Caco-2 (cell line): ENCODE measurements at regions not wholly inside any gene's neighbourhood (a gene's known extent, or its start where the extent isn't known, plus 50 kb on each side); places are given as distances from the start of the nearest gene placed in this dataset.

ENCODE experiments used
- BruUV-seq: library from RNA; stranded (reverse); fragments of 400-500 nt; replicated peaks from 2 replicates; lab custom pipeline; 2021; lab: Mats Ljungman, UMichigan
- CTCF ChIA-PET: fragments of 300-600 bp; sonication (Branson Sonifier 250); formaldehyde crosslinking; loops from one replicate; lab custom pipeline; 2022; ENCODE audit warnings: antibody characterized with exemption; lab: Charles Lee
- POLR2A ChIA-PET: fragments of 300-600 bp; sonication (Branson Sonifier 250); formaldehyde crosslinking; loops from one replicate; lab custom pipeline; 2022; ENCODE audit warnings: antibody characterized with exemption; lab: Charles Lee
- DNase-seq, 2 experiments: peaks; one replicate each; pipeline versions ENCODE4 v3.0.0 to v3.0.0-alpha.2; 2020 to 2022
- H3K27me3 ChIP-seq: replicated peaks from 2 replicates; pipeline ENCODE4 v1.6.0; 2011; ENCODE audit warnings: low read length; ENCODE audit not compliant: control insufficient read depth, insufficient read depth
- H3K36me3 ChIP-seq: 2 replicates; pipeline ENCODE4 v1.5.1; 2011; ENCODE audit warnings: low read length; ENCODE audit not compliant: control insufficient read depth, insufficient read depth
- H3K4me1 ChIP-seq: fragments of 250-450 bp; sonication (Bioruptor Pico); 2 replicates; pipeline ENCODE4 v1.5.1; 2020; ENCODE audit warnings: mild to moderate bottlenecking
- H3K4me3 ChIP-seq: 2 replicates; pipeline ENCODE4 v1.5.1; 2011; ENCODE audit warnings: low read depth, mild to moderate bottlenecking, control low read depth, low read length
- H3K9me3 ChIP-seq: fragments of 250-450 bp; sonication (Bioruptor Pico); 2 replicates; pipeline ENCODE4 v1.5.1; 2020; ENCODE audit warnings: mild to moderate bottlenecking, moderate library complexity
- H3K27ac Mint-ChIP-seq: one replicate; pipeline ENCODE4 v1.8.0; 2022; ENCODE audit warnings: mixed read lengths; ENCODE audit not compliant: unreplicated experiment
- H3K27me3 Mint-ChIP-seq: one replicate; pipeline ENCODE4 v1.8.0; 2022; ENCODE audit warnings: mixed read lengths; ENCODE audit not compliant: insufficient read depth, unreplicated experiment
- H3K36me3 Mint-ChIP-seq: one replicate; pipeline ENCODE4 v1.8.0; 2022; ENCODE audit warnings: mild to moderate bottlenecking, mixed read lengths; ENCODE audit not compliant: insufficient read depth, unreplicated experiment
- H3K4me1 Mint-ChIP-seq: one replicate; pipeline ENCODE4 v1.8.0; 2022; ENCODE audit warnings: low read depth, mixed read lengths; ENCODE audit not compliant: unreplicated experiment
- H3K4me3 Mint-ChIP-seq: one replicate; pipeline ENCODE4 v1.8.0; 2022; ENCODE audit warnings: mild to moderate bottlenecking, moderate library complexity, mixed read lengths; ENCODE audit not compliant: unreplicated experiment
- H3K9me3 Mint-ChIP-seq: one replicate; pipeline ENCODE4 v1.8.0; 2022; ENCODE audit warnings: mixed read lengths; ENCODE audit not compliant: unreplicated experiment
- CTCF ChIP-seq, 2 experiments: fragments of 200-600 bp in 1 of 2; IDR thresholded peaks; 1 replicate in 1 of 2; 2 replicates in 1 of 2; pipeline versions ENCODE4 v1.5.1 to v1.8.0; 2011 to 2022; ENCODE audit warnings: antibody characterized with exemption in 1 of 2, control low read depth in 1 of 2, inconsistent platforms in 1 of 2, low read depth in 1 of 2, low read length in 1 of 2, mild to moderate bottlenecking in 1 of 2, moderate library complexity in 1 of 2; ENCODE audit not compliant: insufficient read depth in 1 of 2, severe bottlenecking in 1 of 2, unreplicated experiment in 1 of 2
- intact Hi-C: fragments of 100-400 bp; cut with micrococcal nuclease; formaldehyde crosslinking; loops from one replicate; pipeline ENCODE4 v1.10.0; 2022; ENCODE audit not compliant: unreplicated experiment

DNA sequence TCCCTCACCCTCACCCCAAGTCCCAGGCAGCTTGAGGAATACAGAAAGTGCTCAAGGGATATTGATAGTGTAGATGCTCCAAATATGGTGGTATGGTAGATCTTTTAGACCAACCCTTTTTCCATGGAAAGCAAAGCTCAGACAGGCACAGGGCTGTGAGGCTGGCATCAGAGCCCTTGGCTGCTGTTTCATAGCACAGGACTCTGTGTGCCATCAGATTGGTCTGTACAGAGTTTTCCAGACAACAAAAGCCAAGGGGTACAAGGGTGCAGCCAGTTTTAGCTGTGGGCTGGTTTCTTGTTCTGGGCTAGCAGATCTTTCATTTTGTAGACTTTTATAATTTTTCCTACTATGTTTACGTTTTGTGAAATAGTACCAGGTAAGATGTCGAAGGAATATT lies 296.9 kb upstream of the TNP1 start:
- intact Hi-C loops, result no loop called here
- no peaks in the 10 kb centered on the region for H3K27me3 ChIP-seq
- H3K36me3 ChIP-seq, result no peaks in the 10 kb centered on the region
- POLR2A ChIA-PET, result no interaction called here
- no peaks in the 10 kb centered on the region for H3K9me3 ChIP-seq
- CTCF ChIA-PET, result no interaction called here
- H3K4me3 Mint-ChIP-seq, result no peak overlapping the region
- no peak overlapping the region for H3K4me3 ChIP-seq
- no peaks in the 10 kb centered on the region for H3K4me1 Mint-ChIP-seq
- H3K27me3 Mint-ChIP-seq, result peaks cover 6% of the 10 kb centered on the region
- H3K27ac Mint-ChIP-seq, result no peak overlapping the region
- no peak for DNase-seq
- H3K4me1 ChIP-seq, result no peaks in the 10 kb centered on the region
- H3K36me3 Mint-ChIP-seq, result no peaks in the 10 kb centered on the region
- no peak for TF ChIP-seq CTCF (IDR thresholded peaks at IDR 0.05; ENCODE audit: insufficient read depth in 1 of 2, low read depth in 1 of 2, low read length in 1 of 2, severe bottlenecking in 1 of 2, unreplicated experiment in 1 of 2)
- BruUV-seq, result no TSS peak
- H3K9me3 Mint-ChIP-seq, result no peaks in the 10 kb centered on the region

DNA sequence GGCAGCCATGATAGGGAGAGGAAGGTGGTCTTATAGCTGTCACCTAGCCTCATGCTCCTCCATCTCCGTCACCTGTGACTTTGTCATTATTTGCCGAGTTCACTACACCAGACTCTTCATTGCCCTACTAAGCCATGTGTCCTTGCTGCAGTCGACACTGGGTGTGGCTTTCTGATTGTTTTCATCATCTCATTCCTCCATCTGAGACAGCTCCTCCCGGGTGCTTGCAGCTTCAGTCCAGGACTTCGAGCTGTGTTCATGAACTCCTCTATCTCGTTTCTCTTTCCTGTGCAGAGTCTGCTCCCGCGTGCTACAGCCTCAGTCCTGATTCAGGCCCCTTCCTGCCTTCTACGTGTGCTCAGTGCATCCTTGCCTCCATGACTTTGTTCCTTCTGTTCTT lies 295.1 kb upstream of the TNP1 start:
- CTCF ChIA-PET, result no interaction called here
- H3K4me3 ChIP-seq, result no peak overlapping the region
- Mint-ChIP-seq H3K4me3 (no peak overlapping the region), H3K27me3 (peaks cover 7% of the 10 kb centered on the region), H3K36me3 (no peaks in the 10 kb centered on the region), H3K27ac (no peak overlapping the region), H3K9me3 (no peaks in the 10 kb centered on the region), H3K4me1 (no peaks in the 10 kb centered on the region)
- BruUV-seq, result no TSS peak
- TF ChIP-seq CTCF (IDR thresholded peaks at IDR 0.05; ENCODE audit: insufficient read depth in 1 of 2, low read depth in 1 of 2, low read length in 1 of 2, severe bottlenecking in 1 of 2, unreplicated experiment in 1 of 2), result no peak
- no peaks in the 10 kb centered on the region for H3K27me3 ChIP-seq
- H3K36me3 ChIP-seq, result no peaks in the 10 kb centered on the region
- no peaks in the 10 kb centered on the region for H3K9me3 ChIP-seq
- POLR2A ChIA-PET, result no interaction called here
- no peaks in the 10 kb centered on the region for H3K4me1 ChIP-seq
- intact Hi-C loops, result no loop called here
- DNase-seq, result no peak

GRCh38 chr2:217153510-217153909 lies 293.6 kb upstream of the TNP1 start:
- ChIA-PET POLR2A (no interaction called here), CTCF (no interaction called here)
- DNase-seq, result no peak
- no peaks in the 10 kb centered on the region for H3K9me3 Mint-ChIP-seq
- no peaks in the 10 kb centered on the region for H3K4me1 Mint-ChIP-seq
- no peaks in the 10 kb centered on the region for H3K4me1 ChIP-seq
- H3K27me3 Mint-ChIP-seq, result peaks cover 7% of the 10 kb centered on the region
- H3K36me3 ChIP-seq, result no peaks in the 10 kb centered on the region
- no peaks in the 10 kb centered on the region for H3K27me3 ChIP-seq
- H3K36me3 Mint-ChIP-seq, result no peaks in the 10 kb centered on the region
- no peak for TF ChIP-seq CTCF (IDR thresholded peaks at IDR 0.05; ENCODE audit: insufficient read depth in 1 of 2, low read depth in 1 of 2, low read length in 1 of 2, severe bottlenecking in 1 of 2, unreplicated experiment in 1 of 2)
- intact Hi-C loops, result no loop called here
- H3K4me3 Mint-ChIP-seq, result no peak overlapping the region
- no peaks in the 10 kb centered on the region for H3K9me3 ChIP-seq
- H3K27ac Mint-ChIP-seq, result no peak overlapping the region
- no TSS peak for BruUV-seq
- H3K4me3 ChIP-seq, result no peak overlapping the region
